ENCODE measurements at regions not wholly inside any gene's neighbourhood (a gene's known extent, or its start where the extent isn't known, plus 50 kb on each side); places are given as distances from the start of the nearest gene placed in this dataset.

DNA sequence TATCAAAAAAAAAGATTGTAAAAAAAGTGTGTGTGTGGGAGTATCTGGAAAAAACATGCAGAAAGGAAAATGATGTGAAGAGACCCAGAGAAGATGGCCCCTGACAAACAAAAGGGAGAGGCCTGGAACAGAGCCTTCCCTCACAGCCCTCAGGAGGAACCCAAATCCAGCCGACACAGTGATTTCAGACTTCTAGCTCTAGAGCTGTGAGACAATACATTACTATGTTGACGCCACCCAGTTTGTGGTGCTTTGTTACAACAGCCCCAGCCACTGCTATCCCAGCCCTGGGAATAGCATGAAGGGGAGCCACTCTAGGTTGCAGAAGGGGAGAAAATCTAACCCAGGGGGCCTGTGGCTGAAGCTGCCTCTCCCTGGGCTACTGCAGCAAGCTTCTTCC lies 59.0 kb upstream of the ZBTB7C start:
- Histone ChIP-seq H3K79me2 (ENCODE audit: control insufficient read depth, insufficient read depth, low read length) (no peaks in the 10 kb centered on the region), H3K18ac (ENCODE audit: low read length) (no peak overlapping the region), H3K27me3 (ENCODE audit: insufficient read depth, low read length, poor library complexity) (no peaks in the 10 kb centered on the region), H2AK5ac (ENCODE audit: low read length) (no peak overlapping the region), H3K36me3 (ENCODE audit: control insufficient read depth, insufficient read depth, low read length) (no peaks in the 10 kb centered on the region), H3K27ac (ENCODE audit: low read depth, low read length) (no peak overlapping the region), H4K8ac (ENCODE audit: low read depth, low read length) (no peak overlapping the region), H3K23ac (ENCODE audit: low read length) (no peak overlapping the region), H2BK120ac (ENCODE audit: low read depth, low read length) (no peak overlapping the region), H3K4me2 (ENCODE audit: low read length) (no peak overlapping the region), H2BK15ac (replicated peaks; ENCODE audit: low read depth) (no peak overlapping the region), H4K5ac (ENCODE audit: low read length) (no peak overlapping the region), H3K9ac (ENCODE audit: low read length) (no peak overlapping the region), H3K4me3 (ENCODE audit: low read length) (no peak overlapping the region), H3K4ac (ENCODE audit: low read depth, low read length) (no peak overlapping the region), H3K79me1 (ENCODE audit: low read length) (no peaks in the 10 kb centered on the region), H3K56ac (ENCODE audit: low read length) (no peak overlapping the region), H2BK5ac (ENCODE audit: low read length) (no peak overlapping the region), H3K4me1 (ENCODE audit: control insufficient read depth, low read depth, low read length) (no peaks in the 10 kb centered on the region)
- no peak for DNase-seq
- no CpG with 5 or more reads among the region's 2 CpGs for WGBS (ENCODE audit: extremely low coverage, insufficient coverage, low lambda C conversion rate)

DNA sequence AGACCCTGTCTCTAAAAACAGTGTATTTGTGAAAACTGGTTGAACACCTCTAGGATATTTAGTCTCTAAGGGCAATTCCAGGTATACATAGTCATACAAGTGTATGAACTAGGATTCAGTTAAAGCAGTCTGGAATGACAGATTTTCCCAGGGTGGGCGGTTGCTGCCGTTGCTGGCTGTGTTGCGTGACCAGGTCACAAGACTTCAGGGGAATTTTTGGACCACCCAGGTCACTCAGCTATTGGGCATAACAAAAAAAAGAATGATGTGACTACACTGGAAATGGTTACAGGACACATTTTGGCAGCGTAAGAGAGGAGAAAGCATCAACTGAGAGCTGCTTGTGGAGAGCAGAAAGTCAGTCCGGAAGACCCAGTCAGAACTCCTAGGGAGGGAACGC lies 58.0 kb upstream of the ZBTB7C start:
- H3K4me3 ChIP-seq (ENCODE audit: low read length): no peak overlapping the region
- WGBS (ENCODE audit: extremely low coverage, insufficient coverage, low lambda C conversion rate): no CpG with 5 or more reads among the region's 6 CpGs
- H4K5ac ChIP-seq (ENCODE audit: low read length): no peak overlapping the region
- H3K27me3 ChIP-seq (ENCODE audit: insufficient read depth, low read length, poor library complexity): no peaks in the 10 kb centered on the region
- H2BK120ac ChIP-seq (ENCODE audit: low read depth, low read length): no peak overlapping the region
- no peaks in the 10 kb centered on the region for H3K4me1 ChIP-seq (ENCODE audit: control insufficient read depth, low read depth, low read length)
- H2AK5ac ChIP-seq (ENCODE audit: low read length): no peak overlapping the region
- H3K9ac ChIP-seq (ENCODE audit: low read length): no peak overlapping the region
- H3K4ac ChIP-seq (ENCODE audit: low read depth, low read length): no peak overlapping the region
- H3K36me3 ChIP-seq (ENCODE audit: control insufficient read depth, insufficient read depth, low read length): no peaks in the 10 kb centered on the region
- H3K79me1 ChIP-seq (ENCODE audit: low read length): no peaks in the 10 kb centered on the region
- no peak overlapping the region for H3K4me2 ChIP-seq (ENCODE audit: low read length)
- no peak overlapping the region for H3K56ac ChIP-seq (ENCODE audit: low read length)
- no peak overlapping the region for H2BK5ac ChIP-seq (ENCODE audit: low read length)
- H3K79me2 ChIP-seq (ENCODE audit: control insufficient read depth, insufficient read depth, low read length): no peaks in the 10 kb centered on the region
- H3K23ac ChIP-seq (ENCODE audit: low read length): no peak overlapping the region
- H3K18ac ChIP-seq (ENCODE audit: low read length): no peak overlapping the region
- H4K8ac ChIP-seq (ENCODE audit: low read depth, low read length): no peak overlapping the region
- no peak overlapping the region for H2BK15ac ChIP-seq (replicated peaks; ENCODE audit: low read depth)
- DNase-seq: no peak
- H3K27ac ChIP-seq (ENCODE audit: low read depth, low read length): no peak overlapping the region

DNA sequence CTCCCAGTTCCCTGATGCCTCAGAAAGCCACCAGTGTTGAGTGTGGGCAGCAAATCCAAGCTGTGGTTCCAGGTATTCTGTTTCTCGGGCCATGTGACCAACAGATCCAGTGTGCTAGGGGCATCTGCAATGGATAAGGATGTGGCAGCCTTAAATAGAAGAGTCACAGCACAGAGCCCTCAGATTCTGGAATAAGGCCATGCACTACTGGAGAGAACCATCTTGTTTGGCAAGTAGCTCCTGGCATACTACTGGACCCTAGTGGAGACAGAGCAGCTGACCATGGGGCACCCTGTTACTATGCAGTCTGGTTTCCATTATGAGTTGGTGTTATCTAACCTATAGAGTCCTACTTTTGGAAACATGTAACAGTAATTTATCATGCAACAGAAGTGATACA lies 53.3 kb upstream of the ZBTB7C start:
- no CpG with 5 or more reads among the region's 1 CpG for WGBS (ENCODE audit: extremely low coverage, insufficient coverage, low lambda C conversion rate)
- Histone ChIP-seq H2BK5ac (ENCODE audit: low read length) (no peak overlapping the region), H2BK120ac (ENCODE audit: low read depth, low read length) (no peak overlapping the region), H3K4ac (ENCODE audit: low read depth, low read length) (no peak overlapping the region), H3K4me2 (ENCODE audit: low read length) (no peak overlapping the region), H3K27me3 (ENCODE audit: insufficient read depth, low read length, poor library complexity) (no peaks in the 10 kb centered on the region), H3K4me3 (ENCODE audit: low read length) (no peak overlapping the region), H3K36me3 (ENCODE audit: control insufficient read depth, insufficient read depth, low read length) (no peaks in the 10 kb centered on the region), H4K5ac (ENCODE audit: low read length) (no peak overlapping the region), H3K79me2 (ENCODE audit: control insufficient read depth, insufficient read depth, low read length) (no peaks in the 10 kb centered on the region), H4K8ac (ENCODE audit: low read depth, low read length) (no peak overlapping the region), H2BK15ac (replicated peaks; ENCODE audit: low read depth) (no peak overlapping the region), H3K27ac (ENCODE audit: low read depth, low read length) (no peak overlapping the region), H3K23ac (ENCODE audit: low read length) (no peak overlapping the region), H3K79me1 (ENCODE audit: low read length) (no peaks in the 10 kb centered on the region), H3K18ac (ENCODE audit: low read length) (no peak overlapping the region), H2AK5ac (ENCODE audit: low read length) (no peak overlapping the region), H3K9ac (ENCODE audit: low read length) (no peak overlapping the region), H3K56ac (ENCODE audit: low read length) (no peak overlapping the region), H3K4me1 (ENCODE audit: control insufficient read depth, low read depth, low read length) (no peaks in the 10 kb centered on the region)
- DNase-seq: no peak

DNA sequence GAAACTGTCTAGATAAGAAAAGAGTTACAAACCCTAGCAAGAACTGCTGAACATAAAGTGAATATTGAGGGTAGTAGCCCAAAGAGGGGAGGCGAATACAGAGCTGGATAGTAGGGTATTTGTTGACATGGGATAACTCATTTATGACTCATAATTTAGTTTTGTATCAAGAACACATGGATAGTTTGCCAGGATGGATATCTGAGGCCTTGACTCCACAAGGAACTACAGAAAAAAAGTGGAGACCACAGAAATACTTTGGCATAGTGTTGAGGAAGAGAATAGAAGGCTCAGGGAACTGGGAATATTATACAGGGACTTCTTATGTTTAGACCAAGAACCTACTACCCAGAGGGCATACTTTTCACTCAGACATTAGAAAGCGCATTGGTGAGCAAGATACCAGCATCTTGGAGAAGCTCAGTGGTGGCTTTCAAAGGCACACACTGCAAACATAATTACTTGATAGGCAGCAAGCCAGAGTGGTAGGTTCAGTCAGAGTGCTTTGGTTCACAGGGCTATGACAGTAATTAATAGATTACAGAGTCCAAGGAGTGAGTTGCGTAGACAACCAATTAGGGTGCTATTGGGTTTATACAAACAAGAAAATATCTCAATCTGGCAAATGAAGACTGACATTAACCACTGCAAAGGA lies 51.9 kb upstream of the ZBTB7C start:
- H3K56ac ChIP-seq (ENCODE audit: low read length): no peak overlapping the region
- no peaks in the 10 kb centered on the region for H3K4me1 ChIP-seq (ENCODE audit: control insufficient read depth, low read depth, low read length)
- no peaks in the 10 kb centered on the region for H3K36me3 ChIP-seq (ENCODE audit: control insufficient read depth, insufficient read depth, low read length)
- H4K5ac ChIP-seq (ENCODE audit: low read length): no peak overlapping the region
- H2AK5ac ChIP-seq (ENCODE audit: low read length): no peak overlapping the region
- H3K79me1 ChIP-seq (ENCODE audit: low read length): no peaks in the 10 kb centered on the region
- no CpG with 5 or more reads among the region's 3 CpGs for WGBS (ENCODE audit: extremely low coverage, insufficient coverage, low lambda C conversion rate)
- no peak overlapping the region for H3K23ac ChIP-seq (ENCODE audit: low read length)
- H2BK120ac ChIP-seq (ENCODE audit: low read depth, low read length): no peak overlapping the region
- no peaks in the 10 kb centered on the region for H3K27me3 ChIP-seq (ENCODE audit: insufficient read depth, low read length, poor library complexity)
- no peak overlapping the region for H2BK5ac ChIP-seq (ENCODE audit: low read length)
- H3K4ac ChIP-seq (ENCODE audit: low read depth, low read length): no peak overlapping the region
- H3K18ac ChIP-seq (ENCODE audit: low read length): no peak overlapping the region
- no peak overlapping the region for H4K8ac ChIP-seq (ENCODE audit: low read depth, low read length)
- H3K4me3 ChIP-seq (ENCODE audit: low read length): no peak overlapping the region
- H3K9ac ChIP-seq (ENCODE audit: low read length): no peak overlapping the region
- H3K27ac ChIP-seq (ENCODE audit: low read depth, low read length): no peak overlapping the region
- DNase-seq: no peak
- no peak overlapping the region for H3K4me2 ChIP-seq (ENCODE audit: low read length)
- H2BK15ac ChIP-seq (replicated peaks; ENCODE audit: low read depth): no peak overlapping the region
- no peaks in the 10 kb centered on the region for H3K79me2 ChIP-seq (ENCODE audit: control insufficient read depth, insufficient read depth, low read length)

DNA sequence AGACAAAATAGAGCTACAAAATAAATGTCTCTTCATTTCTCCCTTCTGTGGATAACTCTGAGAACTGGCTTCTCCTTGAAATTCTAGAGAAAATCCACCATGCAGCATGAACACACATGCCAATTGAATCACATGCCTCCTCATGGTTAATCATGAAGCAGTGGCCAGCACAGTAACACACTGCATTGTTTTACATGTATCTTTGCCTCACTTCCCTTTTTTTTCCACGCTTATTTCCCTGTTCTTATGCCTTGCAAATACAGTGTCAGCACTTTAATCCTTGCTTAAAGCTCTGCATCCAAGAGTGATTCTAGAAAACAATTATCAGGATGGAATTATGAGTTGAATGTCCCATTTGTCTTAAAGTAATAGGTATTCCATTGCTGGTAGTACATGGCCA lies 50.3 kb upstream of the ZBTB7C start:
- H3K9ac ChIP-seq (ENCODE audit: low read length): no peak overlapping the region

DNA sequence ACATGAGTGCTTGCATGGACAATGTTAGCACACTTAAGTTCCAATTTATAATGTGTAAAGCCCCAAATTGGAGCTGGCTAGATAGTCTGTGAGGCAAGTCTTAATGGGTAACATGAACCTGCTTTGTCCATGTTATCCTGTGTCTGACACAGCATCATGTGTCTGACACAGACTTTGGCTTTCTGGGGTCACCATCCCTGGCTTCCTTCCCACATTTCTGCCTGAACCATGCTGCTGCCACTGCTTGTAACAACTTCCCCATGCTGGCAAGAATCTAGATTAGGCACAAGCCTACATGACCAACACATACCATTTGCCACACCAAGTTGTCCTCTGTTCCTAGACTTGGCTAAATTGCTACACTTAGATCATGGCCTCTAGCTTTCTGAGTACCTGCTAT lies 49.8 kb upstream of the ZBTB7C start:
- no peaks in the 10 kb centered on the region for H3K4me1 ChIP-seq (ENCODE audit: control insufficient read depth, low read depth, low read length)
- DNase-seq: no peak

More for the DNA sequence above, 50.3 kb upstream of the ZBTB7C start:
- no peak overlapping the region for H3K56ac ChIP-seq (ENCODE audit: low read length)
- H3K4ac ChIP-seq (ENCODE audit: low read depth, low read length): no peak overlapping the region
- no peak overlapping the region for H3K4me2 ChIP-seq (ENCODE audit: low read length)
- no peaks in the 10 kb centered on the region for H3K27me3 ChIP-seq (ENCODE audit: insufficient read depth, low read length, poor library complexity)
- H2BK120ac ChIP-seq (ENCODE audit: low read depth, low read length): no peak overlapping the region
- H3K79me2 ChIP-seq (ENCODE audit: control insufficient read depth, insufficient read depth, low read length): no peaks in the 10 kb centered on the region
- H3K27ac ChIP-seq (ENCODE audit: low read depth, low read length): no peak overlapping the region
- H2AK5ac ChIP-seq (ENCODE audit: low read length): no peak overlapping the region
- no peak overlapping the region for H4K8ac ChIP-seq (ENCODE audit: low read depth, low read length)
- H4K5ac ChIP-seq (ENCODE audit: low read length): no peak overlapping the region
- H3K4me1 ChIP-seq (ENCODE audit: control insufficient read depth, low read depth, low read length): no peaks in the 10 kb centered on the region
- no peak overlapping the region for H3K4me3 ChIP-seq (ENCODE audit: low read length)
- H3K23ac ChIP-seq (ENCODE audit: low read length): no peak overlapping the region
- no CpG with 5 or more reads among the region's 1 CpG for WGBS (ENCODE audit: extremely low coverage, insufficient coverage, low lambda C conversion rate)
- no peaks in the 10 kb centered on the region for H3K79me1 ChIP-seq (ENCODE audit: low read length)
- H2BK5ac ChIP-seq (ENCODE audit: low read length): no peak overlapping the region
- H3K18ac ChIP-seq (ENCODE audit: low read length): no peak overlapping the region
- H3K36me3 ChIP-seq (ENCODE audit: control insufficient read depth, insufficient read depth, low read length): no peaks in the 10 kb centered on the region
- no peak overlapping the region for H2BK15ac ChIP-seq (replicated peaks; ENCODE audit: low read depth)
- DNase-seq: no peak

More for the DNA sequence above, 49.8 kb upstream of the ZBTB7C start:
- Histone ChIP-seq H3K4me3 (ENCODE audit: low read length) (no peak overlapping the region), H3K79me1 (ENCODE audit: low read length) (no peaks in the 10 kb centered on the region), H3K56ac (ENCODE audit: low read length) (no peak overlapping the region), H2BK120ac (ENCODE audit: low read depth, low read length) (no peak overlapping the region), H4K8ac (ENCODE audit: low read depth, low read length) (no peak overlapping the region), H3K36me3 (ENCODE audit: control insufficient read depth, insufficient read depth, low read length) (no peaks in the 10 kb centered on the region), H3K79me2 (ENCODE audit: control insufficient read depth, insufficient read depth, low read length) (no peaks in the 10 kb centered on the region), H2AK5ac (ENCODE audit: low read length) (no peak overlapping the region), H2BK15ac (replicated peaks; ENCODE audit: low read depth) (no peak overlapping the region), H3K4me2 (ENCODE audit: low read length) (no peak overlapping the region), H2BK5ac (ENCODE audit: low read length) (no peak overlapping the region), H3K18ac (ENCODE audit: low read length) (no peak overlapping the region), H3K4ac (ENCODE audit: low read depth, low read length) (no peak overlapping the region), H3K9ac (ENCODE audit: low read length) (no peak overlapping the region), H3K23ac (ENCODE audit: low read length) (no peak overlapping the region), H3K27ac (ENCODE audit: low read depth, low read length) (no peak overlapping the region), H3K27me3 (ENCODE audit: insufficient read depth, low read length, poor library complexity) (no peaks in the 10 kb centered on the region), H4K5ac (ENCODE audit: low read length) (no peak overlapping the region)

Data from mesendoderm (in vitro differentiated cells).